WTC11 (cell line): ENCODE measurements at regions not wholly inside any gene's neighbourhood (a gene's known extent, or its start where the extent isn't known, plus 50 kb on each side); places are given as distances from the start of the nearest gene placed in this dataset.

Experiments used
- ATAC-seq: fragments of 200-7000 bp; cut with Tn5 transposase; 2 replicates; pipeline ENCODE4 v1.10.0; 2021; ENCODE audit warnings: mild to moderate bottlenecking, moderate library complexity
- CTCF ChIA-PET: fragments of 300-600 bp; sonication (Branson Sonifier 250); formaldehyde crosslinking; loops from one replicate; lab custom pipeline; 2021; ENCODE audit warnings: antibody characterized with exemption; lab: Charles Lee
- POLR2A ChIA-PET: fragments of 350-600 bp; sonication (Branson Sonifier 250); formaldehyde crosslinking; loops from one replicate; lab custom pipeline; 2021; ENCODE audit warnings: antibody characterized with exemption; lab: Charles Lee
- DNase-seq: peaks from one replicate; pipeline ENCODE4 v3.0.0; 2021; ENCODE audit warnings: low spot score
- H3K27ac Mint-ChIP-seq: 2 replicates; pipeline ENCODE4 v1.8.0; 2021; ENCODE audit warnings: mixed read lengths
- H3K27me3 Mint-ChIP-seq: 2 replicates; pipeline ENCODE4 v1.8.0; 2021; ENCODE audit warnings: low read depth, mild to moderate bottlenecking, moderate library complexity, mixed read lengths
- H3K36me3 Mint-ChIP-seq: 2 replicates; pipeline ENCODE4 v1.8.0; 2021; ENCODE audit warnings: mixed read lengths
- H3K4me1 Mint-ChIP-seq: 2 replicates; pipeline ENCODE4 v1.8.0; 2022; ENCODE audit warnings: mixed read lengths
- H3K4me3 Mint-ChIP-seq: 2 replicates; pipeline ENCODE4 v1.8.0; 2021; ENCODE audit warnings: mild to moderate bottlenecking, moderate library complexity, mixed read lengths
- H3K9me3 Mint-ChIP-seq: 2 replicates; pipeline ENCODE4 v1.8.0; 2021; ENCODE audit warnings: mixed read lengths
- ARID4B ChIP-seq: sonication (generic); formaldehyde crosslinking; IDR thresholded peaks from 2 replicates; pipeline ENCODE4 v1.8.0; 2023; ENCODE audit warnings: missing genetic modification reagents, mild to moderate bottlenecking, borderline replicate concordance
- ATF3 ChIP-seq: sonication (generic); formaldehyde crosslinking; conservative IDR thresholded peaks from 2 replicates; pipeline ENCODE4 v1.8.1; 2022; ENCODE audit warnings: mild to moderate bottlenecking, missing genetic modification reagents
- CREM ChIP-seq: sonication (generic); formaldehyde crosslinking; IDR thresholded peaks from 2 replicates; pipeline ENCODE4 v1.8.1; 2022; ENCODE audit warnings: mild to moderate bottlenecking, missing genetic modification reagents, moderate library complexity
- E2F4 ChIP-seq: sonication (generic); formaldehyde crosslinking; IDR thresholded peaks from 2 replicates; pipeline ENCODE4 v1.8.1; 2022; ENCODE audit warnings: low read depth, mild to moderate bottlenecking, moderate library complexity, missing genetic modification reagents, borderline replicate concordance
- FOXJ3 ChIP-seq: sonication (generic); formaldehyde crosslinking; IDR thresholded peaks from 2 replicates; pipeline ENCODE4 v1.9.0; 2021; ENCODE audit warnings: missing genetic modification reagents, mild to moderate bottlenecking, borderline replicate concordance
- GRHL2 ChIP-seq: fragments of 250-450 bp; sonication (Bioruptor Pico); IDR thresholded peaks from 2 replicates; pipeline ENCODE4 v1.8.0; 2022; ENCODE audit warnings: mild to moderate bottlenecking, moderate library complexity; ENCODE audit not compliant: insufficient replicate concordance, severe bottlenecking
- JAZF1 ChIP-seq: fragments of 250-450 bp; sonication (Bioruptor Pico); IDR thresholded peaks from 2 replicates; pipeline ENCODE4 v1.9.0; 2021; ENCODE audit warnings: moderate library complexity, mild to moderate bottlenecking, inconsistent platforms
- KAT7 ChIP-seq: sonication (generic); formaldehyde crosslinking; IDR thresholded peaks from 2 replicates; pipeline ENCODE4 v1.8.1; 2023; ENCODE audit warnings: missing genetic modification reagents, mild to moderate bottlenecking, borderline replicate concordance
- MXD4 ChIP-seq: fragments of 250-450 bp; sonication (Bioruptor Pico); IDR thresholded peaks from 2 replicates; pipeline ENCODE4 v1.8.0; 2021; ENCODE audit warnings: mild to moderate bottlenecking, moderate library complexity, borderline replicate concordance
- NFYB ChIP-seq: sonication (generic); formaldehyde crosslinking; conservative IDR thresholded peaks from 2 replicates; pipeline ENCODE4 v1.8.0; 2022; ENCODE audit warnings: low read depth, missing genetic modification reagents
- PRDM15 ChIP-seq: sonication (generic); formaldehyde crosslinking; IDR thresholded peaks from 2 replicates; pipeline ENCODE4 v1.8.0; 2022; ENCODE audit warnings: missing genetic modification reagents
- SMAD3 ChIP-seq: sonication (generic); formaldehyde crosslinking; IDR thresholded peaks from 2 replicates; pipeline ENCODE4 v1.8.0; 2022; ENCODE audit warnings: missing genetic modification reagents, mild to moderate bottlenecking, borderline replicate concordance
- USF2 ChIP-seq: sonication (generic); formaldehyde crosslinking; IDR thresholded peaks from 2 replicates; pipeline ENCODE4 v1.8.1; 2023; ENCODE audit warnings: mild to moderate bottlenecking, missing genetic modification reagents, moderate library complexity
- ZMAT4 ChIP-seq: fragments of 250-450 bp; sonication (Bioruptor Pico); IDR thresholded peaks from 2 replicates; pipeline ENCODE4 v1.9.0; 2021; ENCODE audit warnings: mild to moderate bottlenecking
- ZNF232 ChIP-seq: sonication (generic); formaldehyde crosslinking; IDR thresholded peaks from 2 replicates; pipeline ENCODE4 v1.8.0; 2022; ENCODE audit warnings: mild to moderate bottlenecking, missing genetic modification reagents
- ZNF671 ChIP-seq: fragments of 250-450 bp; sonication (Bioruptor Pico); IDR thresholded peaks from 2 replicates; pipeline ENCODE4 v1.8.0; 2021; ENCODE audit warnings: mild to moderate bottlenecking

- Mint-ChIP-seq H3K9me3 (no peaks in the 10 kb centered on the region), H3K27ac (no peak overlapping the region), H3K4me3 (no peak overlapping the region), H3K4me1 (no peaks in the 10 kb centered on the region), H3K27me3 (no peaks in the 10 kb centered on the region), H3K36me3 (no peaks in the 10 kb centered on the region)
- DNase-seq, result no peak
- POLR2A ChIA-PET, result no interaction called here
- CTCF ChIA-PET, result interaction anchor here (1.3 kb wide), 1 partner anchor 28 kb away, joined by 4 read pairs; no protein-coding TSS in a partner anchor
- no peak for TF ChIP-seq NFYB
- TF ChIP-seq ZMAT4 (CRISPR knock-in tag), result no peak
- no peak for TF ChIP-seq ZNF671 (CRISPR knock-in tag)
- TF ChIP-seq GRHL2 (CRISPR knock-in tag), result no peak
- TF ChIP-seq MXD4 (CRISPR knock-in tag), result no peak
- TF ChIP-seq FOXJ3 (CRISPR knock-in tag), result no peak
- no peak for TF ChIP-seq CREM (CRISPR knock-in tag)
- no peak for TF ChIP-seq ATF3
- TF ChIP-seq ARID4B (CRISPR knock-in tag), result no peak
- no peak for TF ChIP-seq KAT7 (CRISPR knock-in tag)
- no peak for TF ChIP-seq ZNF232 (CRISPR knock-in tag)
- no peak for TF ChIP-seq PRDM15
- TF ChIP-seq USF2 (CRISPR knock-in tag), result no peak
- TF ChIP-seq SMAD3 (CRISPR knock-in tag), result no peak
- no peak for TF ChIP-seq JAZF1
- TF ChIP-seq E2F4 (CRISPR knock-in tag), result no peak
- no peak for ATAC-seq
These were observed 155.2 kb downstream of the MBL2 start for GRCh38 chr10:52617346-52617745.
